ENCODE measurements at regions not wholly inside any gene's neighbourhood (a gene's known extent, or its start where the extent isn't known, plus 50 kb on each side); places are given as distances from the start of the nearest gene placed in this dataset.

- H3K4me3 ChIP-seq (ENCODE audit: low read length) = no peak overlapping the region
- TF ChIP-seq, protein P1, sequence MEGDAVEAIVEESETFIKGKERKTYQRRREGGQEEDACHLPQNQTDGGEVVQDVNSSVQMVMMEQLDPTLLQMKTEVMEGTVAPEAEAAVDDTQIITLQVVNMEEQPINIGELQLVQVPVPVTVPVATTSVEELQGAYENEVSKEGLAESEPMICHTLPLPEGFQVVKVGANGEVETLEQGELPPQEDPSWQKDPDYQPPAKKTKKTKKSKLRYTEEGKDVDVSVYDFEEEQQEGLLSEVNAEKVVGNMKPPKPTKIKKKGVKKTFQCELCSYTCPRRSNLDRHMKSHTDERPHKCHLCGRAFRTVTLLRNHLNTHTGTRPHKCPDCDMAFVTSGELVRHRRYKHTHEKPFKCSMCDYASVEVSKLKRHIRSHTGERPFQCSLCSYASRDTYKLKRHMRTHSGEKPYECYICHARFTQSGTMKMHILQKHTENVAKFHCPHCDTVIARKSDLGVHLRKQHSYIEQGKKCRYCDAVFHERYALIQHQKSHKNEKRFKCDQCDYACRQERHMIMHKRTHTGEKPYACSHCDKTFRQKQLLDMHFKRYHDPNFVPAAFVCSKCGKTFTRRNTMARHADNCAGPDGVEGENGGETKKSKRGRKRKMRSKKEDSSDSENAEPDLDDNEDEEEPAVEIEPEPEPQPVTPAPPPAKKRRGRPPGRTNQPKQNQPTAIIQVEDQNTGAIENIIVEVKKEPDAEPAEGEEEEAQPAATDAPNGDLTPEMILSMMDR (IDR thresholded peaks at IDR 0.05; ENCODE audit: insufficient read depth, low read depth, low read length, missing control alignments) = no peak
- no peak for DNase-seq (ENCODE audit: low read depth)
Observed at GRCh38 chr16:77617553-77617952, 104.8 kb upstream of the NUDT7 start.

GRCh38 chr16:77617996-77618395 is 104.3 kb upstream of the NUDT7 start:
- DNase-seq (ENCODE audit: low read depth) = no peak
- H3K4me3 ChIP-seq (ENCODE audit: low read length) = no peak overlapping the region
- TF ChIP-seq, protein P1 (IDR thresholded peaks at IDR 0.05; ENCODE audit: insufficient read depth, low read depth, low read length, missing control alignments) = no peak

GRCh38 chr16:77618951-77619350 is 103.4 kb upstream of the NUDT7 start:
- TF ChIP-seq, protein P1 (IDR thresholded peaks at IDR 0.05; ENCODE audit: insufficient read depth, low read depth, low read length, missing control alignments) = no peak
- no peak overlapping the region for H3K4me3 ChIP-seq (ENCODE audit: low read length)
- no peak for DNase-seq (ENCODE audit: low read depth)

GRCh38 chr16:77624085-77624484 is 98.2 kb upstream of the NUDT7 start:
- DNase-seq (ENCODE audit: low read depth) = no peak
- TF ChIP-seq, protein P1 (IDR thresholded peaks at IDR 0.05; ENCODE audit: insufficient read depth, low read depth, low read length, missing control alignments) = no peak
- no peak overlapping the region for H3K4me3 ChIP-seq (ENCODE audit: low read length)

DNA sequence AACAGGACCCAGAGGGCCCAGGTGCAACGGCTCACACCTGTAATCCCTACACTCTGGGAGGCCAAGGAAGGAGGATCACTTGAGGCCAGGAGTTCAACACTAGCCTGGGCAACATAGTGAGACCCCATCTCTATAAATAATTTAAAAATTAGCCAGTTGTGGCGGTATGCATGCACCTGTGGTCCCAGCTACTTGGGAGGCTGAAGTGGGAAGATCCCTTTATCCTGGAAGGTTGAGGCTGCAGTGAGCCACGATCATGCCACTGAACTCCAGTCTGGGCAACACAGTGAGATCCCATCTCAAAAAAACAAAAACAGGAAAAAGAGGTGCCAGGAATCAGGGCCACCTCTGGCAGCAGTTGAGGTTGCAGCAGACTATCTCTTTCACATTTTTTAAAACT is 85.7 kb upstream of the NUDT7 start:
- no peak overlapping the region for H3K4me3 ChIP-seq (ENCODE audit: low read length)
- TF ChIP-seq, protein P1 (IDR thresholded peaks at IDR 0.05; ENCODE audit: insufficient read depth, low read depth, low read length, missing control alignments) = no peak

GRCh38 chr16:77637940-77638339 is 84.4 kb upstream of the NUDT7 start:
- H3K4me3 ChIP-seq (ENCODE audit: low read length) = no peak overlapping the region
- no peak for DNase-seq (ENCODE audit: low read depth)
- TF ChIP-seq, protein P1 (IDR thresholded peaks at IDR 0.05; ENCODE audit: insufficient read depth, low read depth, low read length, missing control alignments) = no peak

More for the DNA sequence above, 85.7 kb upstream of the NUDT7 start:
- DNase-seq (ENCODE audit: low read depth) = no peak

- DNase-seq (ENCODE audit: low read depth) = no peak
- H3K4me3 ChIP-seq (ENCODE audit: low read length) = no peak overlapping the region
- TF ChIP-seq, protein P1 (IDR thresholded peaks at IDR 0.05; ENCODE audit: insufficient read depth, low read depth, low read length, missing control alignments) = no peak
Observed at GRCh38 chr16:77643176-77643575, 79.1 kb upstream of the NUDT7 start.
